HuH-7 (cell line): ENCODE measurements at regions not wholly inside any gene's neighbourhood (a gene's known extent, or its start where the extent isn't known, plus 50 kb on each side); places are given as distances from the start of the nearest gene placed in this dataset.

Source experiments
- DNase-seq: peaks from one replicate; pipeline ENCODE4 v3.0.0; 2011; ENCODE audit warnings: low spot score

DNA sequence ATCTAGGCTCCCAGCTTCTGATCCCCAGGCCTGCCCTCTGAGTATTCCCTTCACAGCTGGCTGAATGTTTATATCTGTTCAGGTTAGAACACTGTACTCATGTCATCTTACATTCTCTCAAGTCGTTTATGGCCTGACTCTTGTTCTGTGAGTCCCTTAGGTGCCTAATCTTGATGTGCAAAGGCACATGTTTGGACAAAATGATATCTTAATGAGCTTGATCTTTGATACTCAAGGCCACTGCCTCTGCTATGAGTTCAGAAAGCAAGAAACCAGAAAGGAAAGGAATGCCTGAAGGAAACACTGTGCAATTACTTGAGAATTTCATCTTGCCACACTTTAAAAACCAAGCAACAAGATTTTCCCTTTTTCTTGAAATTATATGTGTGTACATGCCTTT is 391.8 kb upstream of the ZNF608 start:
- no peak for DNase-seq

DNA sequence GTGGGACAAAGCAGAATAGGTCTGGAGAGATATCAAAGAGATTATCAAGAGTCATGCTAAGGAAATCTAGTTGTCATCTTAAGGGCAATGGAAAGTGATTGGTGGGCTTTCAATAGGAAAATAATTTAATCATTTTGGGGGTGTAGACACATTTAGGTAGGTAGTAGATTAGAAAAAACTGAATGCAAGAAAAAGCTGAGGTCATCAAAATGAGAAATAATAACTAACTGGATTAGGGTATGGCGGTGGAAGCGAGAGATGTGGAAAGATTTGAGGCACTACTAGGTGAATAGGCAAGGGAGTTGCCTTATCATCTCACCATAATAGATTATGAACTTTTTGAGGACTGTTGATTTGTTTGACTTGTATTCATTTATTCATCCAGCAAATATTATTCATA is 393.2 kb upstream of the ZNF608 start:
- no peak for DNase-seq

DNA sequence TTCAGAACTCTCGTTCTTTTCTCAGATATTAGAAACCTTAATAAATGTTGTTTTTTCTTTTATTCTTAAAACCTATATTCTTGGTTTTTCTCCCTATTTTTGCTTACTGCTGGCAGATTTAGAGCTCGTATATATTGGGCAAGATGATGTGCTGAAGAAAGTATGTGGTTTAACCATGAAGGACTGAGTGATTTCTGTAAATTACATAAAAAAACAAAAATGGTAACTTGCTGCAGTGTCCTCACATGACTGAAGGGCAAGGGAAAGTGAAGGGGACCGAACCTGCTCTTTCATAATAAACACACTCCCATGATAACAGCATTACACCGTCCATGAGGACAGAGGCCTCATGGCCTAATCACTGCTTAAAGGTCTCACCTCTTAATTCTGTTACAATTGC is 393.8 kb upstream of the ZNF608 start:
- no peak for DNase-seq

DNA sequence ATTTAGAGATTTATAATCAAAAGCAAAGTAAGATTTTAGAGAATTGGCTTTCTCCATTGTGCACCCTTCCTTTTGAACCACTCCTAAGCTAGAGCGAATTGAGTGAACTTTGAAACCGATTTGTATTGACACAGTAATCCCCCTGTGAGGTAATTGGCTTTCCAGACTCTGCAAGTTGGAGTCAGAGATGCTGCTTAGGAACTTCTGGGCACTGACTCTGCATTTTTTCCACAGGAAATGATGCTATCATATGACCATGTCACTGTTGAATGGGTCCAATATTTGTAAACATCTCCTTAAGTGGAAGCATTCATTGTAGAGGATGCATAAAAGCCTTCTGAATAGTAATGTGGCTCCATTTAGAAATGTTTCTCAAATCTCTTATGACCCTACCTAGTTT is 394.4 kb upstream of the ZNF608 start:
- peak; percentile 16 for DNase-seq

DNA sequence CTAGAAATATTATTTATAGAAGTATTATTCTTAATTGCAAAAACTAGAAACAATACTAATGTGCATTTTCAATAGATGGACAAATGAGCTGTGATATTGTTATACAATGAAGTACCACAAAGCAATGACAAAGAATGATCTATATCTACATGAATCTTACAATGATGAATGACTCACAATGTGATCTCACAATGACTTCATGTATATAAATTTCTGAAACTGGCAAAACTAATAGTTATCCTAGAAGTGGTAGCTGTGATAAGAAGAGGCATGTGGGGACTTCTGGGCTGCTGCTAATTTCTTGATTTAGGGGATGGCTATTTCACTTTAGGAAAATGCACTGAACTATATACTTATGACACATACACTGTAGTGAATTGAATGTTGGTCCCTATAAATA is 396.0 kb upstream of the ZNF608 start:
- no peak for DNase-seq

DNA sequence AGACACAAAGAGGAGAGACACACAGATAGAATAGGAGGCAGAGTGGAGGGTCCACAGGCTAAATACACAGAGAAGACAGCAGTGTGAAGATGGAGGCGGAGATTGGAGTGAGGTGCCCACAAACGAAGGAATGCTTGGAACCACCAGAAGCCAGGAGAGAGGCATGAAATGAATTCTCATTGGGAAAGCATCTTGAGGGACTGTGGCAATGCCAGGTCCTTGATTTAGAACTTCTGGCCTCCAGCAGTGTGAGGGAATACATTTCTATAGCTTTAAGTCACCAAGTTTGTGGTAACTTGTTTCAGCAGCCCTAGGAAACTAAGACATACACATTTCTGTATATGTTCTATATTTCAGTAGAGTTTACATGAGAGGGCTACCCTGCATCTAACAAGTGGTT is 396.6 kb upstream of the ZNF608 start:
- DNase-seq, result no peak

DNA sequence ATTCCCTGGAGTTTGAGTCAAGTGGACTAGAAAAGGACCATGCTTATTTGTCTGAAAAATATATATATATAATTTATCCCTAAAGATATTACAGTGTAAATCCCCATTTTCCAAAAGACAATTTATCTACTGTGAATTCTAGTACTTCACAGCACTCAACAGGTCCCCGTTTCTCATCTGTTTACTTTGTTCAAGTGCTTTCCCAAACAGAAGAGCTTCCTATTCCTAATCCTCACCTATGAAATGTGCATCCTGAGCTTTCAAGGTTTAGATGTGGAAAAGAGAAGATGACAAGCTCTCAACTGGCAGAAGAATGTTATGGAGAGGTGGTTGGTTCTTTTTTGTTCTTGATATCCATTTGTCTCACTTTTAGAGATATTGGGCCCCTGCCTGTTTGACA is 401.6 kb upstream of the ZNF608 start:
- DNase-seq, result no peak

DNA sequence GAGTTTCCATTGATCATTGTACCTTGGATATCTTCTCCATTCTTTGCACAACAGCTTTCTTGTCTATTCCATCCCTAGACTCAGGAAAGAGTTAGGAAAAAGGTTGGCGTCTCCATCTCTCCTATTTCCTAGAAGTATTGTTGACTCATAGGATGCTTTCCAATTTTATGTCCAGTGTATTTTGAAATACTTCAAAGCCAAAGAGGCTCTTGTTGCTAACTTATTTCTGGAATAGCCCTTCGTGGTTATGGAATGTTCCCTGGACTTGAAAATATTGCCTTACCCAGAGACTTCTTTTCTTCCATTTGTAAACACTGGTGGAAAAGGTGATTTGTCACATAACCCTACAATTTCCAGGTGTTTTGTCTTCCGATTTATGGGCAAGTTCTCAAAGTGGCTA is 402.3 kb upstream of the ZNF608 start:
- no peak for DNase-seq

DNA sequence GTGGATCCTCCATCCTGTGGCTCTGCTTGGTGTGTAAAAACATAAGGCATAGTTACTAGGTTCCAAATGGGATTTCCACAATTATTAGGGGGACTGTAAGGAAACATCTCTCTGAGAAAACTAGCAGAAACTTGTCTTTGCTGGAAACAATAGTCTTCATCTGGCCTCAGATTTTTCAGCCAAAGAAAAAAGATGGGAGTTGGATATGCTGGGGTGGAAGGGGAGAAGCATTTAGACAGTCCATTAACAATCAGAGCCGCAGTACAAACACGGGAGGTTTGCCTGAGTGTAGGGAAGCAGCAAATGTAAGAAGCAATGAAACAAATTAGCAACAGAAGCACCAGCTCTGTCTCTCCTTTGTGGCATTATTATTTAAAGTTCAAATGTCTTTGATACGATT is 402.7 kb upstream of the ZNF608 start:
- DNase-seq, result no peak

DNA sequence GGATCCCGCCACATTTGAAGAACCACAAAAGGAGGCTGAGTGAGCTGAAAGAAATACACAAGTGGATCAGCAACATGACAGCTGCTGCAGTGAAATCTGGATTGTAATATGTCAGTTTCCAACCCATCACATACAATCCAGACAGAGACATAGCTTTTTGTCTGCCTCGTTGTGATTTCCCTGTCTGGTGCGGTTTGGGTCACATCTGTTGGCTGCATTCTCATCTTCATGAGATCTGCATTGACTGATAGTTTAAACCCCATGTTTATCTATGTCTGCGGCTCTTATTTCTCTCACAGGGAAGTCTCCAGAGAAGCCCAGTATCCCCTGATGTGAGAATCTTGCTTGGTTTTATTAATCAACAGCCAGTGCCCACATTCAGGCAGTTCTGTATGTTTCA is 403.1 kb upstream of the ZNF608 start:
- DNase-seq, result no peak

DNA sequence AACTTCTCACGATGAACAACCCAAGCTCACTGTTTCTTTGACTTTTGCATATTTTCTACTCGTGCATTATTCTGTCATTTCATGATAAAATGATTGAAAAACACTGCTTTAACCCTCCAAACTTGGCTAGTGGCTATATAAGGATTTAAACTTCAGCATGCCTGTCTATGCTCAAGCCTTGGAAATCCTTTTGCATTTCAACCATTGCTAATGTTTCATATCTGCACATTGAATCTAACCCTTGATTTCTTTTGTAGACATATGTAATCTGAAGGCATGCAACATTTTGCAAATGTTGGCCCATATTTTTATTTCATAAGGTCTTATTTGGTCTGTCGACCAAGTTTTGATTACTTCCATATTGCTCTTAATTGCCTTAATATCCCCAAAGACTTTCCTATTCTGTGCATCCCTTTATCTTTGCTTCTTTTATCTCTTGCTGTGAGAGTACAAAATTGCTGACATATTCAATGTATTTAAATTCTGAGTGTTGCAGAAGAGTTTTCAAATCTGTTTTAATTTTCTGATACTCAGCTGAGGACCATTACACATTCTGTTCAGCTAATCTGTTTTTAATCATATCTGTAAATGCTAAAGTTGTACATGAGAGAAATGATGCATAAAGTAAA is 403.7 kb upstream of the ZNF608 start:
- no peak for DNase-seq

DNA sequence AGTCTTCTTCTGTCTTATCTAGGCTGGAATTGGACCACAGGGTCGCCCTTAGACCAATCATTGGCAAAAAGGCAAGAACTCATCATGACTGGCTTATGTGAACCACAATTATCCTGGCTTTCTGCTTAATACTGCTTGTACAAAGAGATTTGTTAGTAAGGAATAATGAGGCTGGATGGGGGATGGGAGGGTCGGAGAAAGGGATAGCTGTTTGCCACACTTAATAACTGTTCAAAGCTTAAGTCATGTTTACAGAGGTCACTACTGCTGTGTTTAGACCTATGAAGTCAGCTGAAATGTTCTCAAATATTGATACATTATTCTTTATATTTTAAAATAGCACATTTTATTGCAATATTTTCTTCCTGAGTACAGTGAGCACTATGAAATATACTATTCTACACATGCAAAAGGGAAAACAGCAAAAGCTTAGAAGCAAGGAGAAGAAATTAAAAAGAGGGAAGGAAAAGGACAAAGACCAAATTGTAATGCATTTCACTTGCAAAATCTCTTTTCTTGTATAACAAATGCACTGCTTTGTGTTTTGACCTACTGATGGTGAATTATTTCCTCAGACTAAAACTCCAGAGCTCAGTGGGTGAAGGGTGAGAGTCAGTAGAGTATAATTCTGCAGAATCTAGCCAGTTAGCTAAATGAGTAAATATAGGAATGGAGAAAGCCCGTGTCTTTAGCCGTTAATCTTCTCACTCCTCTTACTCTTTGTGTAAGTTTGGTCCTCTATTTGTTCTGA is 404.9 kb upstream of the ZNF608 start:
- no peak for DNase-seq

DNA sequence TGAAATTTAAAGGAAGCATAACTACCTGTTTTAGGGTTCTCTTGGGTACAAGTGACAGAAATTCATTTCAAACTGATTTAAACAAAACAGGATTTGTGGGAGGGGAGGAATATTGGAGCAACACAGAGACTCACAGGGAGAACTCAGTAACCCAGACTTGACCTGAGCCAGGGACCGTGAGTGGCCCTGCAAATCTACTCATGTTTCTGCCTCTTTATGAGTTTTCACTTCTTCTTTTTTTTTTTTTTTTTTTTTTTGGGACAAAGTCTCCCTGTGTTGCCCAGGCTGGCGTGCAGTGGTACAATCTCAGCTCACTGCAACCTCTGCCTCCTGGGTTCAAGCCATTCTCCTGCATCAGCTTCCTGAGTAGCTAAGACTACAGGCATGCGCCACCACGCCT is 405.6 kb upstream of the ZNF608 start:
- no peak for DNase-seq

DNA sequence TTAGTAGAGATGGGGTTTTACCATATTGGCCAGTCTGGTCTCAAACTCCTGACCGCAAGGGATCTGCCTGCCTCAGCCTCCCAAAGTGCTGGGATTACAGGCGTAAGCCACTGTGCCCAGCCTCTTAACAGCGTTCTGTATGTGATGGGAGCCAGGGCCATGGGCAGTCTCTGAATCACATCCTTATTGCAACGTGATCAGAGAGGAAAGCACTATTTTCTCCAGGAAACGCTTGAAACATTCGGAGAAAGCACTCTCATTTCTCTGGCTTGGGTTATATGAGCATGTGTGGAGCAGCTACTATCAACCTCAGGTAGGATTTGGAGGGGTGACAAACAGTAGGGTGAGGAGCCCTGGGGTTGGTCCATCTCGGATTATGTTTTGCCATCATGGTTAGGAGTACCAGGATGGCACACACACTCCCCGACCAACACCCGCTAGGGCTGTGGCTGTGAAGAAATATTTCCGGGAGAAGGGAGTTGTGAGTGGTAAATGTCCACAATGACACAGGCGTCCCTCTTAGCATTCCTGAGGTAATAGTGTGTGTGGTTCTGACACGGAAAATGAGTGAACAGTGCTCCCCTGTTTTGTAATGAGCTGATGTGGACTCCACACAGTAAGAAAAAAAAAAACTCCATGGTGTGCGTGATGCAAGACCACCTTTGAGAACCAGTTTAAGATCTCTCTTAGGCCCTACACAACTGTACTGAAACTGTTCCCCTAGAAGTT is 406.2 kb upstream of the ZNF608 start:
- no peak for DNase-seq

DNA sequence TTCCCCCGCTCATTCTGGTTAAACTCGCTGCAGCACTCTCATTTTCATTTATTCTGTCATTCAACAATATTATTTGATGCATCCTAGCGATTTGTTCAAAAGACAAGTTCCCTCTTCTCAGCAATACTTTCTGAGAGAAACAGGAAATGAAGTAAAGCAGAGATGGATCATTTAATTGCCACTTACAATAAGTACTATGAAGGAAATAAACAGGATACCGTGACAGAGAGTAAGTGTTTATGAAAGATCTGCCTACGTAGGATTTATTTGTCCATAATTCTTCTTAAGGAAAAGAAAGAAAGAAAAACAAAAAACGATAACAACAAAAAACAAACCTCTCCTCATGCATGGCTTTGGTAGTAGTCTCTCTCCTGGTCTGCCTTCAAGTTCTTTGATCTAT is 406.8 kb upstream of the ZNF608 start:
- no peak for DNase-seq

DNA sequence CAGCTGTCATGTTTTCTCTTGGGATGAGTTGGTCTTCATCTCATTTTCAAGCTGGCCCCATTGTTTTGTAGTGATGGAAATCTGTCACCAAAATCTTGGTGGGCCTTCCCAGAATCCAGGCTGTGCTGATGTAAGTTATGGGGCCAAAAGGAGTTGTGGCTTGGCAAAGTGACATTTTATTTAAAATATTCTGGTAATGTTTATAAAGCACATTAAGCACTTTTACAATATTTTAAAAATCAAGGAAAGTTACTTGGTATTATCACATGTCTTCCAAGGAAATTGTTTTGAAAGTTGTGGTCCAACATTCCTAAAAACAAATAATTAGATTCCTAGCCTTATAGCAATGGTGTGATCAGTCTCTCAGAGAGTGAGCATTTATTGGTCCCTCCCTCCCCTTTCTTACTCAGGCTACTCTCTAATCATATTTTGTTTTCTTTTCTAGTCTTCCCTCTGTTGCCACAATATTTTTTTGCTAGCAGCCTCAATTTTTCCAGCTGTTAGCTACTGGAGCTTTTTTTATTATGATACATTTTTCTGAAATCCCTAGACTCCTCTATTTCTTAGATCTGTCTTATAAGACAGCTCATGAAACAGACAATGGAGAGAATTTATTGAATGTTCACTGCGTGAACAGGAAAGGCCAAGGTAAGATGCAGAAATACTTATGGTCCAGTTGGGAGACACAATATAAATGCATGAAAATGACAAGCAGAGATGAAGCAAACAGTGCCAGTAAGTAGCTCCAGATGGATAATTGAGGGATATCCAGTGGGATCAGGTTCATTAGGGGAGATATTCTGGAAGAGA is 408.1 kb upstream of the ZNF608 start:
- DNase-seq, result no peak

DNA sequence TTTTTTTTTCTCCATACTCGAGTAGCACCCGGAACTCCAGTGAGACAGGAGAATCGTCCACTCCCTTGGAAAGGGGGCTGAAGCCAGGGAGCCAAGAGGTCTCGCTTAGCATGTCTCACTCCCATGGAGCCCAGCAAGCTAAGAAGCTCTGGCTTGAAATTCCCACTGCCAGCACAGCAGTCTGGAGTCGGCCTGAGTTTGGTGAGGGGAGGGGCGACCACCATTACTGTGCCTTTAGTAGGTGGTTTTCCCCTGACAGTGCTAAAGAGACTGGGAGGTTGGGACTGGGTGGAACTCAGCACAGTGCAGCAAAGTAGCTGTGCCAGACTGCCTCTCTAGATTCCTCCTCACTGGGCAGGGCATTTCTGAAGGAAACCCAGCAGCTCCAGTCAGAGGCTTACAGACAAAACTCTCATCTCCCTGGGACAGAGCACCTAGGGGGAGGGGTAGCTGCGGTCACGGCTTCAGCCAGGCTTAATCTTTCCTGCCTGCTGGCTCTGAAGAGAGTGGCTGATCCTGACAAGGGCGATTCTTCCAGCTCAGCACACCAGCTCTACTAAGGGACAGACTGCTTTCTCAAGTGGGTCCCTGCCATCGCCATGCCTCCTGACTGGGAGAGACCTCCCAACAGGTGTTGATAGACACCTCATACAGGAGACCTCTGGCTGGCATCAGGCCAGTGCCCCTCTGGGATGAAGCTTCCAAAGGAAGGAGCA is 414.5 kb upstream of the ZNF608 start:
- no peak for DNase-seq

DNA sequence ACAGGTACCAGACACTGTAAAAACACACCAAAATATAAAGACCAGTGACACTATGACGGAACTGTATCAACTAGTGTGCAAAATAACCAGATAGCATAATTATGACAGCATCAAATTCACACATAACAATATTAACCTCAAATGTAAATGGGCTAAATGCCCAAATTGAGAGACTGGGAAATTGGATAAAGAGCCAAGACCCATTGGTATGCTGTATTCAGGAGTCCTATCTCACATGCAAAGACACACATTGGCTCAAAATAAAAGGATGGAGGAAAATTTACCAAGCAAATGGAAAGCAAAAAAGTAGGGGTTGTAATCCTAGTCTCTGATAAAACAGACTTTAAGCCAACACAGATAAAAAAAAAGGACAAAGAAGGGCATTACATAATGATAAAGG is 416.3 kb upstream of the ZNF608 start:
- no peak for DNase-seq

DNA sequence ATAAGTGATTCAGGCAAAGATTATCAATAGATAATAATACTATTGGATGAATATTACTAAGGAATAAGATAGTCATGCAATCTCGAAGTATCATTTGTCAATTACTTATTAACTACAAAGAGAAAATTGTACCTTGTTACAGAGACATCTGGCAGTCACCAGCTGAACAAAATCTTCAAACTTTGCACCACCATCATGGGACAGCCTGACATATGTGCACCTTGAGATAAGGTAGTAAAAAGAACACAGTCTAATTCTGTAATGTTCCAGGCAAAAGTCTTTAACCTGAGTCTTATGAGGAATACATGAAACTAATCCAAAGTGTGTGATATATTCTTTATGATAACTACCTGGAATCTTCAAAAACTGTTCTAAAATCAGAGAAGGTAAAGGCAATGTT is 423.0 kb upstream of the ZNF608 start:
- DNase-seq, result no peak

DNA sequence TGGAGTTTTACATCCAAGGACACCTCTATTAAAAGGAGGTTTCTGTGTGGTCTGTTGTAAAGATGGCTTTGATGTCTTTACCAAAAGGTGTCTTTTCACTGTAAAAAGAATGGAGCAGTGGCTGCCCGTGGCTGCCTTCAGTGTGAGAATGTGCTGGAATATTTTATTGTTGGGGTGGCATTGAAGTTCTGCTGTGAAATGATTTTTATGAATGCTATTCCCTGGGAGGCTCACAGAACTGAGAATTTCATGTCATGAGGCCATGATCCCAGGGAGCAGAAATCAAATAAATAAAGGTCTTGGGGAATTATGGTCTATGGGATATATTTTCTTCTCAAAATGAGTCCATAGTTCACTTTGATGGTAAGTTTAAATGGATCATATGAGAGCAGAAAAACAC is 425.2 kb upstream of the ZNF608 start:
- no peak for DNase-seq

DNA sequence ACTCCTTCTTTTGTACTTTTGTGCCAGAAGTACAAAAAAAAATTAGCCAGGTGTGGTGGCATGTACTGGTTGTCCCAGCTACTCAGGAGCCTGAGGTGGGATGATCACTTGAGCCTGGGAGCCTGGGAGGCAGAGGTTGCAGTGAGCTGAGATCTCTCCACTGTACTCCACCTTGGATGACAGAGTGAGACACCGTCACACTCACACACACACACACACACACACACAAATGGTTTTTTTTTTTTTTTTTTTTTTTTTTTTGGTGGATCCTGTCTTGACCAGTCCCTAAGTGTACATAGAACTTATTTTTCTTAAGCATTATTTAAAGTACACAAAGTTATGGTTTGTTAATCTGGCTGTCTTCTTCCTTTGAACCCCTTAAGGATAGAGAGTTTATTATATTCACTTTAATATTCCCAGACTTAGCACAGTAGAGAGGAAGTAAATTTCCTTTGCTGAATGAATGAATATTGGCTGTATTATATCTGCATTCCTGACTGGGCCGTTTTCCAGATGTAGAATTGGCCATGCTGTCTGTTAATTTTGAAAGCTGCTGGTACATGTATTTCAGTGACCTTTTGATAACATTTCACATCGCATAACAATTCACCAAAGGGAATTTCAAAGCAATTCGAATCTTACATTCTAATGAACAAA is 429.0 kb upstream of the ZNF608 start:
- DNase-seq, result no peak

DNA sequence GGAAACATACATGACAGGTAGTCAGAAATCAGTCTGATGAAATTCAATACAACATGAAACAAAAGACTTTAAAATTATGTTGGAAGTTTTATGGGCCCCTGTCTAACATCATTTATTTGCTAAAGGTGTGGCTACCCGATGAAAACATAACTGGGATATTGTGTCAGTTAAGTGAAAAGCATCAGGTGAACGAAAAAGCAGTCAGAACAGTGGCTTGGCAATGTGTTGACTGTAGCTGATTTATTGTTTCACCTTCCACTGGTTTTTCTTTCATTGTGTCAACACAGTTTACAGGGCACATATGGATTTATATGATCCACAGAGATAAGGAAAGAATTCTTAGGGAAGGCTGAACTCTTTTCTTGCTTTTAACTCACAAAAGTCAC is 429.6 kb upstream of the ZNF608 start:
- no peak for DNase-seq
